GM12873 (cell line): ENCODE measurements at regions not wholly inside any gene's neighbourhood (a gene's known extent, or its start where the extent isn't known, plus 50 kb on each side); places are given as distances from the start of the nearest gene placed in this dataset.

ENCODE experiments used
- CTCF ChIP-seq: IDR thresholded peaks from 2 replicates; pipeline ENCODE4 v1.5.1; 2012; ENCODE audit warnings: low read depth, mild to moderate bottlenecking, moderate library complexity, low read length, control low read depth; ENCODE audit not compliant: insufficient read depth; ENCODE audit errors: missing control alignments

- no peak for TF ChIP-seq CTCF
These were observed 310.3 kb upstream of the ZFP42 start for GRCh38 chr4:187685247-187685646.

- no peak for TF ChIP-seq CTCF
These were observed 307.9 kb upstream of the ZFP42 start for GRCh38 chr4:187687697-187688096.

DNA sequence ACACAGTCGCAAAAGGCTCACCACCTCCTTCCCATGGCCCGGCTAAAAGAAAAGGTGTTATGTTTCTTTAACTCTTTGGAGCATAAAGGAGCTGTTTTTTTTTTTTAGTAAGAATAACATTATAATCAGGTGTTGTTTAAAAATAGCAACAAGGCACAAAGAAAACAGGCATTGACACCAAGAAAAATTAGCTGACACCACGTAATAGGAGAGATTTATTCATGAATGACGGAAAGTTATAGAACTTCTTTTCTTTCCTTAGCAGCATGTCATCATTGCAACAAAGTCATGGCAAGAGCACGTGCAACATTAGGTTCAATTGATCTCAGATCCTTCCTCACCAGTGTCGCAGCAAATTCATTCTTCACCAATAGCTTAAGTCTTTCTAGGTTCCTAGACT lies 302.9 kb upstream of the ZFP42 start:
- no peak for TF ChIP-seq CTCF

DNA sequence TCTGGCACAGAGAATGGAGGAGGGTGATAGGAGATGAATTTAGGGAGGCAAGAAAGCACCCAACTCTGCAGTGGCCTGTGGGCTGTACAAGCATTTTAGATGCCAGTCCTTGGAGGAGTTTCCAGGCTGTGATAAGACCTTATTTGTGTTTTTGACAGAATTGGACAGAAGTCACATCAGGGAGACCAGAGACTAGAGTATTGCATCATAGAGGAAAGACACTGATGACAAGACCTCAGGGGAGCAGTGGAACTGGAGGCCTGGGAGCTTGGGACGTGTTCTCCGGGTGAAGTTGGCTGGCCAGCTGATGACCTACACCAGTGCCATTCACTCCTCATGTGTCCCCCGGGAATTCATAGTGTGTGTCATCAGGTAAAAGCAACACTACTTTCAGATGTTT lies 284.0 kb upstream of the ZFP42 start:
- no peak for TF ChIP-seq CTCF

DNA sequence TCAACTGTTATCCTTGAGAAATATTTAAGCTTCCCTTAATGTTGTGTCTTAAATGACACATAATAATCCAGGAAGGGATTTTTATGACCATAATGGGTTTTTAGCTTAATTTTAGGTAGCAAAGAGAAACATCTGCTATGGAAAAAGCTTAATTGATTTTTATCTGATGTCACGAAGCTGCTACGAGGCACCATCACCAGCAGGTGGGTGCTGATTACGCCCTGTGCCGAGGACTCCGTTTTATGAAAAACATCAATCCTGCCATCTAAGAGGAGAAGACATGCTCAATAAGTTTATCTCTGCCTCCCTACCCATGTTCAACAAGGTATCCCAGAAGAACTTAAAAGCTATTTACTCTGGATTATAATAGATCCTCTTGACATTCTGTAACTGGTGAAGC lies 280.6 kb upstream of the ZFP42 start:
- no peak for TF ChIP-seq CTCF

- TF ChIP-seq CTCF = no peak
These were observed 280.1 kb upstream of the ZFP42 start for GRCh38 chr4:187715466-187715865.

DNA sequence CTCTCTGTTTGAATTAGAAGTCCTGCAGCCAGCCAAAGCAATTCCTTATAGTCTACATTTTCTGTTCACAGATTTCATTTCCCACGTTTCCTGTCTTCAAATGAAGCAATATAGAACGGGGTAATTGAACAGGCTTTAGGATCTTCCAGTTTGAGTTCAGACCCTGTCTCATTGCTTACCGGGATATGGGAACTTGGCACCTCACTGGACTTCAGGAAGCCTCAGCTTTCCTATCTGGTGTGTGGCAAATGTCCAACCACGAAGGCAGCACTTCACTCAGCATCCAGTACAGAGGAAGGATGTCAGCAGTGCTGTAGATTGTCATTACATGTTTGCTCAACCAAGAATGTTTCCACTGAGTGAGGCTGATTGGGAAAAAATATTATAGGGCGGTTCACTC lies 271.1 kb upstream of the ZFP42 start:
- no peak for TF ChIP-seq CTCF

DNA sequence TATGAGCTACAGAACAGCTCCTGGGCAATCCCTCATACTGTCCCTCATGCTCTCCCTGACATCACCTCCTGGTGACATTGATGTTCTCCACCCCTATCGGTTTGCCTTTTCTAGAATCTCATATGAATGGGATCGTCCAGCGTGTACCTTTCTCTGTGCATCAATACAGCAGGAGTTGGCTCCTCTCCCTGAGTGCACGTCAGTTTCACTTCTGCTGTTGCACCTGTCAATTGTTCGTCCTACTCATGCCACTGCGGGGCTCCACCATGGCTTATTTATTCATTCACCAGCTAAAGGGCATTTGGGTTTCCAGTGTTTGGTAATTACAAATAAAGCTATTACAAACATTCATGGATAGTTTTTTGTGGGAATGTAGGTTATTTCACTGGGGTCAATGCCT lies 269.1 kb upstream of the ZFP42 start:
- TF ChIP-seq CTCF = no peak
